HepG2 (cell line): ENCODE measurements at regions not wholly inside any gene's neighbourhood (a gene's known extent, or its start where the extent isn't known, plus 50 kb on each side); places are given as distances from the start of the nearest gene placed in this dataset.

Experiments
- ATAC-seq: fragments of 200-7000 bp; cut with Tn5 transposase; 3 replicates; pipeline ENCODE4 v1.9.1; 2020; ENCODE audit warnings: mild to moderate bottlenecking, moderate library complexity
- BruUV-seq: library from RNA; stranded (reverse); fragments of 400-500 nt; replicated peaks from 2 replicates; lab custom pipeline; 2021; lab: Mats Ljungman, UMichigan
- CTCF ChIA-PET: fragments of 300-600 bp; formaldehyde crosslinking; extraction: SDS; loops from one replicate; lab custom pipeline; 2021; ENCODE audit warnings: low total read pairs, inconsistent platforms, low intra/inter-chr PET ratio; lab: Yijun Ruan, JAX
- POLR2A ChIA-PET: fragments of 350-600 bp; sonication (Branson Sonifier 250); formaldehyde crosslinking; loops from one replicate; lab custom pipeline; 2020; ENCODE audit warnings: antibody characterized with exemption, inconsistent platforms; lab: Yijun Ruan, JAX
- DNase-seq: peaks from one replicate; pipeline ENCODE4 v3.0.0-alpha.2; 2015; ENCODE audit warnings: low spot score
- FAIRE-seq: peaks from 3 replicates; lab custom pipeline; 2011; peaks lifted over from hg19 to GRCh38; lab: Jason Lieb, UNC
- H2AFZ ChIP-seq: one replicate; pipeline ENCODE4 v1.6.1; 2011; ENCODE audit warnings: low read length, inconsistent platforms
- H3K27ac ChIP-seq: fragments of 300-600 bp; 3 replicates; pipeline ENCODE4 v1.8.0; 2011; ENCODE audit warnings: mixed run types, mild to moderate bottlenecking, mixed read lengths, low read length, inconsistent platforms; ENCODE audit not compliant: insufficient read depth; ENCODE audit errors: extremely low read length
- H3K27me3 ChIP-seq, 2 experiments: fragments of 200-600 bp in 1 of 2; 2 replicates in 1 of 2; 3 replicates in 1 of 2; pipeline versions ENCODE4 v1.6.0 to v1.8.0; 2011; ENCODE audit warnings: low read length in 2 of 2, mild to moderate bottlenecking in 2 of 2, moderate library complexity in 2 of 2, inconsistent platforms in 1 of 2; ENCODE audit not compliant: insufficient read depth in 2 of 2, control insufficient read depth in 1 of 2
- H3K36me3 ChIP-seq, 2 experiments: fragments of 200-600 bp in 1 of 2; replicated peaks in 1 of 2; 2 replicates in 1 of 2; 3 replicates in 1 of 2; pipeline versions ENCODE4 v1.5.1 to v1.8.0; 2011; ENCODE audit warnings: low read length in 2 of 2, inconsistent platforms in 1 of 2; ENCODE audit not compliant: insufficient read depth in 2 of 2, control insufficient read depth in 1 of 2
- H3K4me1 ChIP-seq: 2 replicates; pipeline ENCODE4 v1.5.1; 2012; ENCODE audit warnings: low read length, inconsistent platforms; ENCODE audit not compliant: insufficient read depth
- H3K4me2 ChIP-seq: 2 replicates; pipeline ENCODE4 v1.6.0; 2011; ENCODE audit warnings: low read depth, low read length, inconsistent platforms
- H3K4me3 ChIP-seq, 3 experiments: fragments of 200-600 bp in 1 of 3; sonication (generic), shearing (Covaris generic) in 1 of 3; replicated peaks in 1 of 3; 2 replicates each; pipeline ENCODE4 v1.5.1; 2011 to 2016; ENCODE audit warnings: low read length in 3 of 3, inconsistent platforms in 2 of 3, low read depth in 2 of 3, mild to moderate bottlenecking in 2 of 3, control low read depth in 1 of 3, mixed read lengths in 1 of 3; ENCODE audit not compliant: insufficient read depth in 1 of 3
- H3K79me2 ChIP-seq: one replicate; pipeline ENCODE4 v1.6.1; 2011; ENCODE audit warnings: low read length, inconsistent platforms; ENCODE audit not compliant: insufficient read depth
- H3K9ac ChIP-seq: 2 replicates; pipeline ENCODE4 v1.6.0; 2011; ENCODE audit warnings: mild to moderate bottlenecking, low read depth, low read length, inconsistent platforms; ENCODE audit not compliant: insufficient read depth
- H3K9me3 ChIP-seq: 2 replicates; pipeline ENCODE4 v1.5.1; 2012; ENCODE audit warnings: mild to moderate bottlenecking, low read length
- H4K20me1 ChIP-seq: 2 replicates; pipeline ENCODE4 v1.6.0; 2011; ENCODE audit warnings: inconsistent platforms, mild to moderate bottlenecking, low read length, moderate library complexity; ENCODE audit not compliant: insufficient read depth
- FOSL2 ChIP-seq: sonication (generic); formaldehyde crosslinking; IDR thresholded peaks from 2 replicates; pipeline ENCODE4 v1.4.0; 2020; ENCODE audit warnings: missing genetic modification reagents
- GABPB1 ChIP-seq: IDR thresholded peaks from 2 replicates; pipeline ENCODE4 v1.6.1; 2016; ENCODE audit warnings: mild to moderate bottlenecking, missing genetic modification reagents, moderate library complexity, missing compliant biosample characterization
- KLF11 ChIP-seq: IDR thresholded peaks from 2 replicates; pipeline ENCODE4 v1.6.1; 2016; ENCODE audit warnings: missing compliant biosample characterization
- LRRFIP1 ChIP-seq: sonication (generic); formaldehyde crosslinking; conservative IDR thresholded peaks from 2 replicates; pipeline ENCODE4 v1.4.0; 2020; ENCODE audit warnings: missing genetic modification reagents
- RCOR2 ChIP-seq: IDR thresholded peaks from 2 replicates; pipeline ENCODE4 v1.6.1; 2016; ENCODE audit warnings: missing biosample characterization, missing genetic modification reagents
- SATB2 ChIP-seq: sonication (generic); formaldehyde crosslinking; IDR thresholded peaks from 2 replicates; pipeline ENCODE4 v1.5.0; 2020; ENCODE audit warnings: missing genetic modification reagents
- STAG1 ChIP-seq: sonication (generic); formaldehyde crosslinking; IDR thresholded peaks from 2 replicates; pipeline ENCODE4 v1.4.0; 2020; ENCODE audit warnings: missing genetic modification reagents
- USF2 ChIP-seq, 2 experiments: sonication (generic) in 1 of 2; formaldehyde crosslinking in 1 of 2; IDR thresholded peaks; 2 replicates each; pipeline versions ENCODE4 v1.5.1 to v1.6.1; 2011 to 2020; ENCODE audit warnings: borderline replicate concordance in 1 of 2, low read depth in 1 of 2, low read length in 1 of 2, mild to moderate bottlenecking in 1 of 2, missing genetic modification reagents in 1 of 2, moderate library complexity in 1 of 2
- ZBTB3 ChIP-seq: sonication (generic); formaldehyde crosslinking; IDR thresholded peaks from 2 replicates; pipeline ENCODE4 v1.4.0; 2020; ENCODE audit warnings: low read depth, mild to moderate bottlenecking, moderate library complexity, missing genetic modification reagents, borderline replicate concordance
- ZNF121 ChIP-seq: sonication (generic); formaldehyde crosslinking; IDR thresholded peaks from 2 replicates; pipeline ENCODE4 v1.5.0; 2020; ENCODE audit warnings: mild to moderate bottlenecking, missing genetic modification reagents
- ZNF124 ChIP-seq: sonication (generic); formaldehyde crosslinking; IDR thresholded peaks from 2 replicates; pipeline ENCODE4 v1.4.0; 2020; ENCODE audit warnings: missing genetic modification reagents
- ZNF547 ChIP-seq: sonication (generic); formaldehyde crosslinking; IDR thresholded peaks from 2 replicates; pipeline ENCODE4 v1.5.1; 2020; ENCODE audit warnings: mild to moderate bottlenecking, missing genetic modification reagents
- WGBS: methylation state at CpG from one replicate; pipeline ENCODE4 v1.1.6; 2017; ENCODE audit warnings: low lambda C conversion rate; 5-methylcytosine and 5-hydroxymethylcytosine counted together
- in situ Hi-C: cut with HindIII; loops from 2 replicates; pipeline ENCODE4 v1.10.0; 2017; ENCODE audit warnings: low pct_unique_long_range_greater_than_20kb; ENCODE audit not compliant: extremely low pct_ligation_motif_present
- intact Hi-C: fragments of 100-400 bp; cut with micrococcal nuclease; formaldehyde crosslinking; loops from one replicate; pipeline ENCODE4 v1.10.0; 2022; ENCODE audit not compliant: unreplicated experiment

- in situ Hi-C loops: no loop called here
- POLR2A ChIA-PET: no interaction called here
- WGBS: 11% methylated on average over 3 of the region's 5 CpGs
Measured at GRCh38 chr13:91141543-91142061, 205.9 kb upstream of the MIR17HG start.

More at GRCh38 chr13:91141543-91142061, 205.9 kb upstream of the MIR17HG start:
- Histone ChIP-seq H4K20me1 (no peaks in the 10 kb centered on the region), H3K27me3 (no peaks in the 10 kb centered on the region), H3K9ac (no peak overlapping the region), H3K36me3 (no peaks in the 10 kb centered on the region), H3K4me1 (no peaks in the 10 kb centered on the region), H3K9me3 (no peaks in the 10 kb centered on the region), H2AFZ (no peak overlapping the region), H3K27ac (no peak overlapping the region), H3K4me2 (no peak overlapping the region), H3K79me2 (no peaks in the 10 kb centered on the region), H3K4me3 (no peak overlapping the region)
- intact Hi-C loops: no loop called here
- TF ChIP-seq USF2 (IDR thresholded peaks at IDR 0.05; ENCODE audit: low read depth, low read length) (no peak), USF2 (CRISPR knock-in tag; IDR thresholded peaks at IDR 0.05; ENCODE audit: borderline replicate concordance) (no peak), ZNF121 (CRISPR knock-in tag) (no peak), GABPB1 (CRISPR knock-in tag) (no peak), STAG1 (no peak), LRRFIP1 (CRISPR knock-in tag) (no peak), RCOR2 (CRISPR knock-in tag) (no peak), ZNF124 (no peak), ZBTB3 (CRISPR knock-in tag) (no peak), SATB2 (CRISPR knock-in tag) (no peak), KLF11 (CRISPR knock-in tag) (no peak), ZNF547 (CRISPR knock-in tag) (no peak), FOSL2 (CRISPR knock-in tag) (no peak)
- no TSS peak for BruUV-seq
- no peak for FAIRE-seq
- DNase-seq: no peak
- no peak for ATAC-seq
- CTCF ChIA-PET: no interaction called here
